ENCODE measurements at regions not wholly inside any gene's neighbourhood (a gene's known extent, or its start where the extent isn't known, plus 50 kb on each side); places are given as distances from the start of the nearest gene placed in this dataset.

- TF ChIP-seq CTCF (IDR thresholded peaks at IDR 0.05) = no peak
- no peak for ATAC-seq (ENCODE audit: low FRiP score)
- DNase-seq (ENCODE audit: low spot score) = no peak
Observed at GRCh38 chr2:133819906-133820305, 251.6 kb upstream of the NCKAP5 start.

GRCh38 chr2:133821107-133821760 is 253.0 kb upstream of the NCKAP5 start:
- no peak for ATAC-seq (ENCODE audit: low FRiP score)
- DNase-seq (ENCODE audit: low spot score) = no peak
- no peak for TF ChIP-seq CTCF (IDR thresholded peaks at IDR 0.05)

GRCh38 chr2:133822517-133823225 is 254.4 kb upstream of the NCKAP5 start:
- no peak for ATAC-seq (ENCODE audit: low FRiP score)
- no peak for DNase-seq (ENCODE audit: low spot score)
- TF ChIP-seq CTCF (IDR thresholded peaks at IDR 0.05) = no peak

GRCh38 chr2:133823226-133823550 is 254.9 kb upstream of the NCKAP5 start:
- DNase-seq (ENCODE audit: low spot score) (no peak), ATAC-seq (ENCODE audit: low FRiP score) (no peak)
- no peak for TF ChIP-seq CTCF (IDR thresholded peaks at IDR 0.05)

- no peak for ATAC-seq (ENCODE audit: low FRiP score)
- no peak for TF ChIP-seq CTCF (IDR thresholded peaks at IDR 0.05)
- no peak for DNase-seq (ENCODE audit: low spot score)
Observed at GRCh38 chr2:133824869-133825268, 256.6 kb upstream of the NCKAP5 start.

GRCh38 chr2:133825778-133826177 is 257.5 kb upstream of the NCKAP5 start:
- ATAC-seq (ENCODE audit: low FRiP score) = no peak
- no peak for TF ChIP-seq CTCF (IDR thresholded peaks at IDR 0.05)
- DNase-seq (ENCODE audit: low spot score) = no peak

GRCh38 chr2:133828913-133829312 is 260.6 kb upstream of the NCKAP5 start:
- ATAC-seq (ENCODE audit: low FRiP score) = no peak

More at GRCh38 chr2:133828913-133829312, 260.6 kb upstream of the NCKAP5 start:
- TF ChIP-seq CTCF (IDR thresholded peaks at IDR 0.05) = no peak
- no peak for DNase-seq (ENCODE audit: low spot score)

Measured in omental fat pad (tissue), 3 donors.